ENCODE measurements at regions not wholly inside any gene's neighbourhood (a gene's known extent, or its start where the extent isn't known, plus 50 kb on each side); places are given as distances from the start of the nearest gene placed in this dataset.

- Histone ChIP-seq H3K4me3 (ENCODE audit: low read length) (no peak overlapping the region), H3K36me3 (ENCODE audit: control insufficient read depth, low read length) (no peaks in the 10 kb centered on the region), H3K79me2 (ENCODE audit: control insufficient read depth, low read length) (no peaks in the 10 kb centered on the region), H3K4me2 (ENCODE audit: low read length) (no peak overlapping the region), H3K9me3 (ENCODE audit: control insufficient read depth, insufficient read depth, low read length) (no peaks in the 10 kb centered on the region), H3K4me1 (ENCODE audit: control insufficient read depth, low read length) (no peaks in the 10 kb centered on the region), H3K27ac (ENCODE audit: low read depth, low read length) (no peak overlapping the region), H3F3A (ENCODE audit: control insufficient read depth, insufficient read depth) (no peaks in the 10 kb centered on the region), H3K9me2 (replicated peaks; ENCODE audit: control insufficient read depth, low read length) (no peaks in the 10 kb centered on the region), H3K27me3 (ENCODE audit: control insufficient read depth, low read length) (no peaks in the 10 kb centered on the region), H4K20me1 (ENCODE audit: control insufficient read depth, insufficient read depth, low read depth, low read length) (no peaks in the 10 kb centered on the region)
- no peak for TF ChIP-seq CTCF (IDR thresholded peaks at IDR 0.05; ENCODE audit: low read depth, low read length, poor library complexity, severe bottlenecking)
- TF ChIP-seq EZH2phosphoT487 (IDR thresholded peaks at IDR 0.05; ENCODE audit: borderline replicate concordance, low read length), result no peak
These were observed 71.2 kb upstream of the STX18 start for GRCh38 chr4:4613126-4613465.

- Histone ChIP-seq H3K27ac (ENCODE audit: low read depth, low read length) (no peak overlapping the region), H3K27me3 (ENCODE audit: control insufficient read depth, low read length) (no peaks in the 10 kb centered on the region), H3K4me3 (ENCODE audit: low read length) (no peak overlapping the region), H3K9me3 (ENCODE audit: control insufficient read depth, insufficient read depth, low read length) (no peaks in the 10 kb centered on the region), H3K4me2 (ENCODE audit: low read length) (no peak overlapping the region), H3K4me1 (ENCODE audit: control insufficient read depth, low read length) (no peaks in the 10 kb centered on the region), H3K79me2 (ENCODE audit: control insufficient read depth, low read length) (no peaks in the 10 kb centered on the region), H3F3A (ENCODE audit: control insufficient read depth, insufficient read depth) (no peaks in the 10 kb centered on the region), H4K20me1 (ENCODE audit: control insufficient read depth, insufficient read depth, low read depth, low read length) (no peaks in the 10 kb centered on the region), H3K36me3 (ENCODE audit: control insufficient read depth, low read length) (no peaks in the 10 kb centered on the region), H3K9me2 (replicated peaks; ENCODE audit: control insufficient read depth, low read length) (no peaks in the 10 kb centered on the region)
- TF ChIP-seq CTCF (IDR thresholded peaks at IDR 0.05; ENCODE audit: low read depth, low read length, poor library complexity, severe bottlenecking) (no peak), EZH2phosphoT487 (IDR thresholded peaks at IDR 0.05; ENCODE audit: borderline replicate concordance, low read length) (no peak)
These were observed 68.8 kb upstream of the STX18 start for GRCh38 chr4:4610672-4611071.

GRCh38 chr4:4609622-4610334 is 67.9 kb upstream of the STX18 start:
- Histone ChIP-seq H3K4me3 (ENCODE audit: low read length) (no peak overlapping the region), H3K9me2 (replicated peaks; ENCODE audit: control insufficient read depth, low read length) (no peaks in the 10 kb centered on the region), H3K9me3 (ENCODE audit: control insufficient read depth, insufficient read depth, low read length) (no peaks in the 10 kb centered on the region), H3F3A (ENCODE audit: control insufficient read depth, insufficient read depth) (no peaks in the 10 kb centered on the region), H3K27me3 (ENCODE audit: control insufficient read depth, low read length) (no peaks in the 10 kb centered on the region), H3K27ac (ENCODE audit: low read depth, low read length) (no peak overlapping the region), H3K79me2 (ENCODE audit: control insufficient read depth, low read length) (no peaks in the 10 kb centered on the region), H3K36me3 (ENCODE audit: control insufficient read depth, low read length) (no peaks in the 10 kb centered on the region), H3K4me1 (ENCODE audit: control insufficient read depth, low read length) (no peaks in the 10 kb centered on the region), H4K20me1 (ENCODE audit: control insufficient read depth, insufficient read depth, low read depth, low read length) (no peaks in the 10 kb centered on the region), H3K4me2 (ENCODE audit: low read length) (no peak overlapping the region)
- TF ChIP-seq EZH2phosphoT487 (IDR thresholded peaks at IDR 0.05; ENCODE audit: borderline replicate concordance, low read length) (no peak), CTCF (IDR thresholded peaks at IDR 0.05; ENCODE audit: low read depth, low read length, poor library complexity, severe bottlenecking) (no peak)
